Hematopoietic multipotent progenitor cell treated with erythropoietin and hydrocortisone succinate and interleukin-3 and kit ligand, for 8 days (in vitro differentiated cells): ENCODE measurements at regions not wholly inside any gene's neighbourhood (a gene's known extent, or its start where the extent isn't known, plus 50 kb on each side); places are given as distances from the start of the nearest gene placed in this dataset.
"Not testable (repeated sequence)": the region's sequence is repeated elsewhere in the genome, so short reads cannot be mapped to it uniquely, and the experiment has no call there.

ENCODE experiments used
- DNase-seq: peaks from one replicate; pipeline ENCODE4 v3.0.0-alpha.2; 2015

DNA sequence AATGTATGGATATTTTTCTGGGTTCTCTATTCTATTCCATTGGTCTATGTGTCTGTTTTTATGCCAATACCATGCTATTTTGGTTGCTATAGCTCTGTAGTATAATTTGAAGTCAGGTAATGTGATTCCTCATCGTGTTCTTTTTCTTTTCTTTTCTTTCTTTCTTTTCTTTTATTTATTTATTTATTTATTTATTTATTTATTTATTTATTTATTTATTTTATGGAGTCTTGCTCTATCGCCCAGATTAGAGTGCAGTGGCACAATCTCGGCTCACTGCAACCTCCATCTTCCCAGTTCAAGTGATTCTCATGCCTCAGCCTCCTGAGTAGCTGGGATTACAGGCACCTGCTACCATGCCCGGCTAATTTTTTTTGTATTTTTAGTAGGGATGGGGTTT lies 315.2 kb downstream of the SV2B start:
- not testable (repeated sequence) for DNase-seq

DNA sequence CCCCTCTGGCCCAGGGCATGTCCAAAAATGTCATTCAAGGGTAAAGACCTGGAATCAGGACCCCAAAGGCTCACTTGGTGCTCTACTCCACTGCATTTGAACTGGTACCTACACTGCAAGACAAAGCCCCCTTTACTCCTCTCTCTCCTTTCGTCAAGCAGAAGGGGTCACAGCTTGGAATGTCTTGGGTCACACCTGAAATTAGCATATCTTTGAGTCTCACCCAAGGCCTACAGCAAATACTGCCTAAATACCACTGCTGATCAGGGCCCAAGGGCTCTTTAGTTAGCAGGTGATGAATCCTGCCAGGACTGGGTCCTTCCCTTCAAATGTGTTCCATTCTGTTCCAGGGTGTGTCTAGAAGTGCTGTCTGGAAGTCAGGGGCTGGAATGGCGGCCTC lies 320.6 kb downstream of the SV2B start:
- DNase-seq: no peak

DNA sequence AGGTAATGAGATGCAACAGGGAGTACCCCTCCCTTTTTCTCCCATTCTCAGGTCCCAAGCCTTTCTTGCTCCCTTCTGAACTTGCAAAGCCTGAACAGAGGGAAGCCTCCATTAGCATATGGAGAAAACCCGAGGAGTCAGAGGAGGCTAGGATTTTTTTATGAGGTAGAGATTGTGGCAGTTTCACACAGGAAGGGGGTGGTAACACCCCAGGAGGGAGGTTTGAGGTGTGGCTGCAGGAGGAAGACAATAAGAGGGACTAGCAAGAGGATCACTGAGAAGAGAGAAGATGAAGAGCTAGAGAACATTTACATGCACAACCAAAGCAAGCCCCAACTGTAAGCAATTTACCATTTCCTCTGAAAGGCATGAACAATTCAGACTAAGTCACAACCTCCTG lies 322.7 kb downstream of the SV2B start:
- no peak for DNase-seq

DNA sequence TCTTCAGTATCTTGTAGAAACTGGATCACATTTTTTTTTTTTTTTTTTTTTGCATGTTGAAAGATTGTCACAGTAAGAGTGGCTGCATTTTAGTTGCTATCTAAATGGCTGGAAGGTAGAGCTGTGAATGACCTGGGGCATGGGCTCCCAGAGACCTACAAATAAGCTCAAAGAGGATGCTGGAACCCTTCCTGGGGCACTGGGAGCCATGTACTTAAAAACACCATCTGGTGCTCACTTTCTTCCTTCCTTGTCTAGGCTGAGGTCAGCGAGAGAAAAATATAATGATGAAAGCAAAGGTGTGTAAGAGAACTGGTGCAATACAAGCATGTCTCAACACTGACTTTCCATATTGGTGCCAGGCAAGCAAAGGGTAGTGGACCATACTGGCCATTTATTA lies 323.9 kb downstream of the SV2B start:
- no peak for DNase-seq

DNA sequence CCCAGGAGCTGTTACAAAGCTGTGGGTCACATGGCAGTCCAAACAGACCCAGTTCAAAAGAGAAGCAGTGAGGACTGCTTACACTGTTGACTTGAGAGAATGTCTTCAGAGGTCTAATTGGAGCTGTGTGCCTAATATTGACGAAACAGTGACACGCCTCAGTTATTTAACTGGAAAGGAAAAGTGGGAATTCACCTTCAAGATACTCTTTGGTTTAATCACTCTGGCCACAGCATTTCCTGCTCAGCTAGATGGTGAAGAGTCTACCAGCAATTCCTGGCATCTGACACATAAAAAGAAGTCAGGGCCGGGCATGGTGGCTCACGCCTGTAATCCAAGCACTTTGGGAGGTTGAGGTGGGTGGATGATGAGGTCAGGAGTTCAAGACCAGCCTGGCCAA lies 326.4 kb downstream of the SV2B start:
- no peak for DNase-seq

DNA sequence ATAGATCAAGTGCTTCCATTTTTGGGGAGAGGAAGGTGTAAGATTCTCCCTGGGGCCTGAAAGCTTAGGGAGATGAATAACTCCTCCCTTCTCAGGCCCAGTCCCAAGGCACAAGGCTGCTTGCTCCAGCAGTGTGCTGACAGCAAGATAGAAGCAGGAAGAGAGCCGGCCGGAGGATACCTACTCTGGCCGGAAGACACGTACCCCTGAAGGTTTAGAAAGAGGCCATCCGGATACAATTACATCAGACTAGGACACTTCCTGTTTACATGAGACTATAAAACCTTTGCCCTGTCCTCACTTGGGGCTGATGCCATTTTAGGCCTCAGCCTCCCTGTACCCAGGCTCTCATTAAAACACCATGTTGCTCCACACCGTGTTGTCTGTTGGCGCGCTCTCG lies 329.9 kb downstream of the SV2B start:
- DNase-seq: no peak

DNA sequence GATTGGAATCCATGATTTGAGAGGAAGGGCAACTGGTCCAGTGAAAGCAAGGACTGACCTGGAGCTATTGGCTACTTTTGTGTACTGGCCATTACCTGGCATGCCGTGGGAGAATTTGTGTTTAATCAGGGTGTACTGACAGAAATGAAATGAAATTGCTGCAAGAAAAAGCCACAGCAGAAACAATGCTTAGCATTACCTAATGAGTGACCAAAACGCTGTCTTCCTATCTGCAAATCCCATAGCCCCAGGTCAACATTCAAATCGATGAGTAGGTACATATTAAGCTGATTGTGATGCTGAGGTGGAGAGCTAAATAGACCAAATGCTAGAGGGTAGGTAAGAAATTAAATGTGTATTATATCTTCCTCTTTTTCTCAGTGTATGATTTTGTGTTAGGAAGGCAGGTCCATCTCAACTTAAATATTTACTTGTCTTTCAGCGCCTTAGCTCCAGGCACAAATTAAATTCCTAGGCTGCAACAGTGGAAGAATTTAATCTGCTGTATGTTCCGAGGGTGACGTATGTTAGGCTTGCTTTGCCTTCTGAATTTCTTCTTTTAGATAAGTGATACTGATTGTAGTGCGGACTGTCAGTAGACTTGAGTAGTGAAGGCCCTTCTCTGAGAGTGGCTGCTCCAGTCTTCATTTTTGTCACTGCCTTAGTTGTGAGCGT lies 331.1 kb downstream of the SV2B start:
- no peak for DNase-seq

DNA sequence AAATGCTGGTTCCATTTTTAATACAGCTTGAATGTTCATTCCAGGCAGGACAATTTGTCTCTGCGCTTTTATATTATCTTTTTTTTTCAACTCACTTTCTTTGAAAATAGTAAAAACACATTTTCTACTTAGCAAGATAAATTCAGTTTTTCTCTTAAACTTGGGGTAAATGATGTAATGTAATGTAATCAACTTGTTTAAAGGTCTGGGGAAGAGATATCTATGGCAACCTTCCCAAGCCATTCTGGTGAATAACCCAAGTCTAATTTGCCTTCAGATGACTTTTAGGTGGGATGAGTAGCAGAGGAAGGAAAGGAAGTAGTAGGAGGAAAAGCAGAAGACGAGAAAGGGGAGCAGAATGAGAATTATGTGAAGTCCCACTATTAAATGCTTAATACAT lies 335.1 kb downstream of the SV2B start:
- DNase-seq: no peak

DNA sequence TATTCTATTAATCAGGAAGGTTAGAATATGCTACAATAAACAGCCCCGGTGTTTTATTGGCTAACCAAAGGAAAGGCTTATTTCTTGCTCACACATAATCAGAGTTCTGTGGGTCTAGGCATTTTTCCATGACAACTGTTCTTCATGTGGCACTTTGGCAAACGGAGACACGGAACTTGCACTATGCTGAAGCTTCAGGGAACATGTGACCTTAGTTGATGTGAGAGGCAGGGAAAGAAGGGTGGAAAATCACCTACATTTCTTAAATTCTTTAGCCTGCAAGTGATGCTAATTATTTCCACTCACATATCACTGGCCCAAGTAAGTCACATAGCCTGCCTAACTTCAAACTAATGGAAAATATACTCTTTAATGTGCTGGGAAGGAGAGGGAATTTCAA lies 344.6 kb downstream of the SV2B start:
- DNase-seq: no peak

DNA sequence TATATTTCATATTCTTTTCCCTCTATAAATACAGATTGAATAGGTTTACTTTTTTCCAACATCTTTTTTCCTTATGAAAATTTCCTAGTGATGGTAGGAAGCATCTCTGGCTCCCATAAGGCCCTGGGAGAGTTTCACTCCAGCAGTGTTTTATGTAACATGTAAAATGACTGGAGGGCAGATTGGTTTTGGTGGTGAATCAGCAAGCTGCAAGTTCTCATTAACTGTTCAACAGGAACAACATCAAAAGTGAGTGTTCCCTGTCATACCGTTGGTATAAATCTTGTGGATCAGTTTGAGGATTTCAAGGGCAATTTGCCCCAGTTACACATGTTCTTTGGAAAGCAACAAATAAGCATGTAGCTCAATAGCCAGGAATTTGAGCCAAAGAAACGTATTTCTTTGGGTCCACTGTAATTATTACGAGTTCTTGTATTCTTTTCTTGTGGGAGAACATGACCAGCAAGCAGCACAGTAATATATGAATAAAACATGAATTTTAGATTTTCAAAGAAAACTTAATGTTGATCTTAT lies 345.7 kb downstream of the SV2B start:
- no peak for DNase-seq

DNA sequence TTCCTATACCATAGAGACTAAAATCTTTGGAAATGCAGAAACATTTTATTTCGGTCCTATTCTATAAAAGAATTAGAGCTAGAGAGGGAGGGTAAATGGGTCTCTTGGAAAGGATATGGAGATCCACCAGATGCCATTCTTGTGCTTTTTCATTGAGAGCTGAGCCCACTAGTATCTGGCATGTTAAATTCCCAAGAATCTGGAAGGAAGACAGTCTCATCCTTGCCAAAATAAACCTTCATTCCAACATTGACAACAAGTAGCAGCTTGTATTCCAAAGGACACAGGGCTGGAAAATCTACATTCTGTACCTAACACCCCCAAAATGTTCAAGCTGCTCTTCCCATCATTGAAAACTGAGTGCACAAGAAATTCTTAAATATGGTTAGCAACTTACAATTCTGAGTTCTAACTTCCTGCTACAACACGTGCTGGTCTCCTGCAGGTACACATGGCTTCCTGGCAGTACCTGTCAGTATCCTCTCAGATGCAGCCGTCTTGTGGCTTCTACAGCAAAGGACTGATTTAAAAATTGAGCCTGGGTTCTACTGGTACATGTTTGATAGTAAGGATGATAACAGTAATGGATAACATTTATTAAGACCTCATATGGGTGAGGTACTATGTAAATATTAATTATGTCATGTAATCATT lies 348.1 kb downstream of the SV2B start:
- DNase-seq: no peak

DNA sequence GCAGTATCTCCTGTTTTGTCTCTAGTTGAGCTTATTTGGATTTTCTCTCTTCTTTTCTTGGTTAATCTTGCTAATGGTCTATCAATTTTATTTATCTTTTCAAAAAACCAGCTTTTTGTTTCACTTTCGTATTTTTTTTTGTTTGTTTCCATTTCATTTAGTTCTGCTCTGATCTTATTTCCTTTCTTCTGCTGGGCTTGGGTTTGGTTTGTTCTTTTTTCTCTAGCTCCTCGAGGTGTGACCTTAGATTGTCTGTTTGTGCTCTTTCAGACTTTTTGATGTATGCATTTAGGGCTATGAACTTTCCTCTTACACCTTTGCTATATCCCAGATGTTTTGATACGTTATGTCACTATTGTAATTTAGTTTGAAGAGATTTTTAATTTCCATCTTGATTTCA lies 353.3 kb downstream of the SV2B start:
- DNase-seq: not testable (repeated sequence)

DNA sequence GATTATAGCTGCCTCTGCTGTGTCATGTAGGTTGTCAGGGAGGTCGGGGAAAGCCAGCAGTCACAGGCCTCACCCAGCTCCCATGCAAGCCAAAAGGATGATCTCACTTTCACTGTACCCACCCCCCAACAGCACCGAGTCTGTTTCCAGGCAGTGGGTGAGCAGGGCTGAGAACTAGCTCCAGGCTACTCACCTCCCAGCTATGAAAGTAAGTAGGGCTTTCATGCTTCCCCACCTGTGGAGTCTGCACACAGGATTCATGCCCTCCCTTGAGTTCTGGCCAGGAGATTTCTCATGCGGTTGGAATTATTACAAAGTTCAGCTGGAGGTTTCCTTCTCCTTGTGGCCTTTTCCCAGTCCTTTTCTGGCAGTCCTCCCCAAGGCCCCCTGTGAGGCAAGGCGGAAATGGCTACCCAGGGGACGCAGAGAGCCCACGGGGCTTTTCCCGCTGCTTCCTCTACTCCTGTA lies 356.2 kb downstream of the SV2B start:
- no peak for DNase-seq

DNA sequence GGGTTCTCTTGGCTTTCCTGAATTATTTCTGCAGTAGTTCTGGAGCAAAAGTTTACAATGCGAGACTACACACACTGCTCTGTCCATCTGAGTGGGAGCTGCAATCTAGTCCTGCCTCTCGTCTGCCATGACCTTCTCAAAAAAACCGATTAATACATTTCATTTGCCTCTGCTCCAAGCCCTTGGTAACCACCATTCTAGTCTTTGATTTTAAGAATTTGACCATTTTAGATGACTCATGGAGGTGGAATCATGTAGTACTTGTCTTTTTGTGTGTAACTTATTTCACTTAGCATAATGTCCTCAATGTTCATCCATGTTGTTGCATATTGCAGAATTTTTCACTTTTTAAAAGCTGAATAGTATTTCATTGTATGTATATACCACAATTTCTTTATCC lies 356.9 kb downstream of the SV2B start:
- no peak for DNase-seq

DNA sequence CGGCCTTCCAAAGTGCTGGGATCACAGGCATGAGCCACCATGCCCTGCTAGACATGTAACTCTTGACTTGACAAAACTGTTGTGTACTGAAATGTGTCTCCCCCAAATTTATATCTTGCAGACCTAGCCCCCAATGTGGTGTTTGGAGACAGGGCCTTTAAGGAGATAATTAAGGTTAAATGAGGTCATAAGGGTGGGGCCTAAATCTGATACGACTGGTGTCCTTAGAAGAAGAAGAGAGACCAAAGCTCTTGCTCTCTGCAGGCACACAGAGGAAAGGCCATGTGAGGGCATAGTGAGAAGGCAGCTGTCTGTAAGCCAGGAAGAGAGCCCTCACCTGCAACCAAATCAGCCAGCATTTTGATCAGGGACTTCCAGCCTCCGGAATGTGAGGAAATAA lies 361.3 kb downstream of the SV2B start:
- DNase-seq: peak; percentile 60

DNA sequence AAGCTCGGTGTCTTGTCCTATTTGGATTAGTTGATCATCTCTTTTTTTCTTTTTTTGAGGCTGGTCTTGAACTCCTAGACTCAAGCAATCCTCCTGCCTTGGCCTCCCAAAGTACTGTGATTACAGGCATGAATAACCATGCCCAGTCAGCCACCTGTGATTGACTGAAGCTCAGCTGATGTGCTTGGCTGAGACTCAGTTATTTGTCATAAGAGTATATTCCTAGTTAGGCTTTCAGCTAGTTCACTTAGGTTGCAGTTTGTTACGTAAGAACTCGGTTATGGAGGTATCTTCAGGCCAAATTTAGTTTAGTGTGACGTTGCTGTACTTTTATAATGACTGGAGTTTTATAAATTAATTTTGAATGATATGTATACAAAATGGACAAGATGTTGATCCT lies 365.0 kb downstream of the SV2B start:
- no peak for DNase-seq

DNA sequence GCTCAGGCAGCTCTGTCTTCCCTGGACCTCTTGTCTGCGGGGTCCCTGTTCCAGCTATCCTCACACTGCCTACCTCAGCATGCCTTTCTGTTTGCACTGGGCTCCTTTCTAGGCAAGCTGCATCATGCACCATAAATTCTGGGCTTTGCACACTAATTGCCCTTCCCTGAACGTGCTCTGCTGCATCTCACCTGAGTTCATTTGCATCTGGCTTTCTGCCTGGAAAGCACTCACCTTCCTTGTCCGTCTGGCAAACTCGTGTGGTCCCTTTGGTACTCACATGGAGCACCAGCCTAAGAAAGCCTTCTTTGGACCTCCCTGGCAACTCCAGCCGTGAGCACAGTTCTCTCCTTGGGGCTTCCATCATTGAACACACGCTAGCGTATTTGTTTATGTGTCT lies 365.6 kb downstream of the SV2B start:
- no peak for DNase-seq

DNA sequence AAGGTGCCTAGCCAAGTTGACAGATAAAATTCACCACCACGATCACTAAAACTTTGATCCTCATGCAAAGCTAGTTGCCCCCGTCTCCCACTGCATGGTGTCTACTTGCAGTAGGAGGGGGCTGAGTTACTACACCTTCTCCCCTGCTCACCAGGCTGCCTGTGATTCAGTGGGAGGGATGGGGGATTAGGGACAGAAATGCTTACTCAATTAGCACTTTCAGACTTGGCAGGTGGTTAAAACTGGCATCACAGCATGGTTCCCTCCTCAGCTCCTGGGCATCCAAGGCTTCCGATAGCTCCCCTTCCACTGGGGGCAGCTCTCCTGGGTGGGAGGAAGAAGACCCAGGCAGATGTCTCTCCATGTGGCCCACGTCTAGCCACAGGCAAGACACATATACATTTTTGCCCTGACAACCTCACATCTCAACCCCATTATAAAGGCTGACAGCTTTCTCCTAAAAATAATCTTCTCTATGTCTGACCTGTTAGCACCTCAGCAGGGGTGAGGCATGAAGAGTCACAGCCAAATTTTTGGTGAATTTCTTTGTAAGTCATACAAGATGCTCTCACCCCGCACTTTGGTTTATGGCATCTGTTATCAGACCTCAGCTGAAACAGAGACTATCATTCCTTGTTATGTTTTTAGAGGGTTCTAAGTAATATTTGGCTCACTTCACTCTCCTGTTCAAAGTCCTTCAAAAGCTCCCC lies 369.0 kb downstream of the SV2B start:
- DNase-seq: no peak

DNA sequence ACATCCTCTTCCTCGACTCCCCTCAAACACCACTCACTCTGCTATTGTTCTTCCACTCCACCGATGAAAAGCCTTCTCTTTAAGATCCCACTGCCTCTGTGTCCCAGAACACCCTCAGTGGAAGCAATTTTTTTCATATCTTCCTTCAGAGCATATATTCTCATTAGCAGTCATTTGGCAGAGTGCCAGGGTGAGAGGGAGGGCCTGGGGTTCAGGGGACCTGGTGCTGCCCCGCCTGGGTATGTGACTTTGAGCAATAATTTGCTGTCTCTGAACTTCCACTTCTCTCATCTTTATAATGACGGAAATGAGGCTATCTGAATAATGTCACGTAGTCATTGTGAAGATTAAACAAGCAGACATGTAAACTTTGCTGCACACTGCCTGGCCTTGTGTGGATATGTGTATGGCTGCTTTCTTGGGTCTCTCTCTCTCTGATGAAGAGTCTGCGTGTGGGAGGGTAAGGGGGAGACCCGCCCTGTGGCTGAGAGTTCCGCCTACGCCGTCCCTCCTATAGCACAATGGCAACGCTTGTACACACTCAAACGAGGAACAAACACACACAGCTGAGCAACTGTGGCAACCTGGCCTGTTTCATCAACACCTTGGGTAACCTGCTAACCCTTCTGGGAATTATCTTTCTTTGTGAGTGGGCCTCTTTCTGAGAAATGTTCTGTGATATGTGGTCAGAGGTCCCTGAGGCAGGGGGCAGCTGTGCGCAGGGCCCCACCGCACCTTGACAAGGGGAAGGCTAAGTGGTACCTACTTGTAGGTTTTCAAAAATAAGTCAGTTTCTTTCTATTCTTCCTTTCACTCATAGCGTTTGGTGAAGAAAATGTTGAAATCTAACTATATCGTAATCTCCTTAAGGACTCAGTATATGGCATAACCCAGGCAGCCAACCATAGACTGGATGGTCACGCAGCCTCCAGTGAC lies 369.8 kb downstream of the SV2B start:
- peak; percentile 77 for DNase-seq

DNA sequence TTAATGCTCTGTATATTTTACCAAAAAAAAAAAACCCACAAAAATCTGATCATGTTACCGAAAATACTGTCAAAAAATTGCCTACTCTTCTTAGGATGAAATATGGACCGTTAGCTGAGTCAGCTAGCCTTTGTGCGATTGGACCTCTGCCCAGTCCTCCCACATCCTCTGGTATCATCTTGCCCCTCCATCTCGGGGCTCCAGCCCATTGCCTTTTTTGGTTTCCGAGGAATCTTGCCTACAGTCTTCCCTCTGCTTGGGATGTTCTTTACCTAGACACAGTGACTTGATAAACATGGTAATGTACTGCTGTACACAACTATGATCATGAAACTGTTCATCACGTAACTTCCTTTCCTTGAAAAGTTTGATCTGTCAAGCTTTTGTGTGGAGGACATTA lies 371.4 kb downstream of the SV2B start:
- peak; percentile 67 for DNase-seq

DNA sequence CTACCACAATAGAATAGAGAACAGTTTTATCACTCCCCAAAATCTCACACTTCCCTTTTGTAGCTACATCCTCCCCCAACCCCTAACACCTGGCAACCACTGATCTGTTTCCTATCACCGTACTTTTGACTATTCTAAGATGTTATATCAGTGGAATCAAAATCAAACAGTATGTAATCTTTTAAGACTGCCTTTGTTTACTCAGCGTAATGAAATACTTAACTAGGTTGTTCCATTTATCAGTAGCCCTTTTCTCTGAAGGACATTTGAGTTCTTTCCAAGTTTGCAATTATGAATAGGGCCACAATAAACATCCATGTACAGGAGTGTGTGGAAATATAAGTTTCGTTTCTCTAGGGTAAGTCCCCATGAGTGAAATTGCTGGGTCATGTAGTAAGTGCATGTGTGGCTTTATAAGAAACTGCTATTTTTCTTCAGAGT lies 372.3 kb downstream of the SV2B start:
- DNase-seq: peak; percentile 17

DNA sequence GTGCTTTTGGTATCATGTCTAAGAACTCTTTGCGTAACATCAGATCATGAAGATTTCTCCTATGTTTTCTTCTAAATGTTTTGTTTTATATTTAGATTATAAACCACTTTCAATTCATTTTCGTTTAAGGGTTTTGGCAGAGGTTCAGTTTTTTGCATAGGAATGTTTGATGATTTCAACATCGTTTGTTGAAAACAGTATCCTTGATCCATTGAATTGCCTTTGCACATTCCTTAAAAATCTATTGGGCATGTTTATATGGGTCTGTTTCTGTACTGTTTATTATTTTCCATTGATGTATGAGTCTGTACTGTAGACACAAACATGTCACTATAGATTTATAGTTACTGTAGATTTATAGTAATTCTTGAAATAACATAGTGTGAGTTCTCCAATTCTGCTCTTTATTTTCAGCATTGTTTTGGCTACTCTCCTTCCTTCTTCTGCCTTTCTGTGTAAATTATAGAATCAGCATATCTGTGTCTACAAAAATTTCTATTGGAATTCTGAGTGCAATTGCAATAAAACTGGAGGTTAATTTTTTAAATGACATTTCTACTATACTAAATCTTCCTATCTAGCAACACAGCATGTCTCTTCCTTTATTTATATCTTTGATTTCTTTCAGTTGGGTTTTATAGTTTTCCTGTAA lies 374.0 kb downstream of the SV2B start:
- DNase-seq: no peak
